SU-DHL-6 (cell line): ENCODE measurements at regions not wholly inside any gene's neighbourhood (a gene's known extent, or its start where the extent isn't known, plus 50 kb on each side); places are given as distances from the start of the nearest gene placed in this dataset.

Source experiments
- CTCF ChIP-seq: fragments of 200-600 bp; sonication (generic); IDR thresholded peaks from one replicate; pipeline ENCODE4 v1.5.1; 2017; ENCODE audit warnings: antibody characterized with exemption, mild to moderate bottlenecking, low read length, moderate library complexity; ENCODE audit not compliant: insufficient read depth, poor library complexity, severe bottlenecking
- EZH2phosphoT487 ChIP-seq: fragments of 200-600 bp; sonication (generic), shearing (Covaris generic); conservative IDR thresholded peaks from 2 replicates; pipeline ENCODE4 v1.6.1; 2018; ENCODE audit warnings: mild to moderate bottlenecking, antibody characterized with exemption, low read length, moderate library complexity, mixed read lengths

GRCh38 chr20:57104113-57104512, 162.3 kb downstream of the BMP7 start:
- TF ChIP-seq CTCF (no peak), EZH2phosphoT487 (no peak)
